Right ventricle myocardium inferior (tissue), 1 donor: ENCODE measurements at regions not wholly inside any gene's neighbourhood (a gene's known extent, or its start where the extent isn't known, plus 50 kb on each side); places are given as distances from the start of the nearest gene placed in this dataset.
"Not testable (repeated sequence)": the region's sequence is repeated elsewhere in the genome, so short reads cannot be mapped to it uniquely, and the experiment has no call there.

ENCODE experiments used
- ATAC-seq: fragments of 200-7000 bp; cut with Tn5 transposase; one replicate; pipeline ENCODE4 v1.9.1; 2020; ENCODE audit warnings: mild to moderate bottlenecking, moderate library complexity
- DNase-seq: peaks from one replicate; pipeline ENCODE4 v3.0.0; 2021; ENCODE audit errors: missing footprints
- intact Hi-C: fragments of 100-400 bp; cut with DNase I; formaldehyde crosslinking; loops from one replicate; pipeline ENCODE4 v1.11.0; 2022
- donor health status: DM: no; HTN: yes; CAD: no; lungs with severe emphysema.

DNA sequence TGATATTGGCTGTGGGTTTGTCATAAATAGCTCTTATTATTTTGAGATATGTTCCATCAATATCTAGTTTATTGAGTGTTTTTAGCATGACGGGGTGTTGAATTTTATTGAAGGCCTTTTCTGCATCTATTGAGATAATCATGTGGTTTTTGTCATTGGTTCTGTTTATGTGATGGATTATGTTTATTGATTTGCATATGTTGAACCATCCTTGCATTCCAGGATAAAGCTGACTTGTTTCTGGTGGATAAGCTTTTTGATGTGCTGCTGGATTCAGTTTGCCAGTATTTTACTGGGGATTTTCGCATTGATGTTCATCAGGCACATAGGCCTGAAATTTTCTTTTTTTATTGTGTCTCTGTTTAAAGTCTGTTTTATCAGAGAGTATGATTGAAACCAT is 151.1 kb upstream of the CREB1 start:
- ATAC-seq, intact Hi-C loops, DNase-seq: not testable (repeated sequence)

DNA sequence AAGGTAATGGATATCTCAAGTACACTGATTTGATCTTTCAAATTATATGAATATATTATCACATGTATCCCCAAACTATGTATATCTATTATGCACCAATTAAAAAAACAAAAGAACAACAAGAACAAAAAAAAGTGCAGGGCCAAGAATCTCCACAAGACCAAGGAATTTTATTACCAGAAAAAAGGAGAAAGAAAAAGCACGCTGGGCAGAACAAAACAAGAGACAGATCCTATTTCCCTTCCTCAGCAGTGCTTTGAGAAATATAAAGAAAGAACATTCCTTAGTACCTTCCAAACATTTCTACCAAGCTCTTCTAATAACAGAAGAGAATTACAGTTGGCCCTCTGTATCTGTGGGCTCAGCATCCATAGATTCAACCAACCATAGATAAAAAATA is 144.7 kb upstream of the CREB1 start:
- intact Hi-C loops: no loop called here
- no peak for ATAC-seq
- no peak for DNase-seq

DNA sequence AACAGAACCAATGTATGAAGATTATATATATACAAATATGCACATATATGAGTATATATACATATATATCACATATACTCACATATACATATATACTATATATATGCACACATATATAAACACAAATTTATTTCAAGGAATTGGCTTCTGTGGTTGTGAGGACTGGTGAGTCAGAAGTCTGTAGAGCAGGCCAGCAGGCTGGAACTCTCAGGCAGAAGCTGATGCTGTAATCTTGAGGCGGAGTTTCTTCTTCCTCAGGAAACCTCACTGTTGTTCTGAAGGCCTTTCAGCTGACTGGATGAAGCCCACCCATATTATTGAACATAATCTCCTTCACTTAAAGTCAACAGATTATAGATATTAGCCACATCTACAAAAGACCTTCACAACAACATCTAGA is 143.9 kb upstream of the CREB1 start:
- DNase-seq: no peak
- intact Hi-C loops: no loop called here
- no peak for ATAC-seq

DNA sequence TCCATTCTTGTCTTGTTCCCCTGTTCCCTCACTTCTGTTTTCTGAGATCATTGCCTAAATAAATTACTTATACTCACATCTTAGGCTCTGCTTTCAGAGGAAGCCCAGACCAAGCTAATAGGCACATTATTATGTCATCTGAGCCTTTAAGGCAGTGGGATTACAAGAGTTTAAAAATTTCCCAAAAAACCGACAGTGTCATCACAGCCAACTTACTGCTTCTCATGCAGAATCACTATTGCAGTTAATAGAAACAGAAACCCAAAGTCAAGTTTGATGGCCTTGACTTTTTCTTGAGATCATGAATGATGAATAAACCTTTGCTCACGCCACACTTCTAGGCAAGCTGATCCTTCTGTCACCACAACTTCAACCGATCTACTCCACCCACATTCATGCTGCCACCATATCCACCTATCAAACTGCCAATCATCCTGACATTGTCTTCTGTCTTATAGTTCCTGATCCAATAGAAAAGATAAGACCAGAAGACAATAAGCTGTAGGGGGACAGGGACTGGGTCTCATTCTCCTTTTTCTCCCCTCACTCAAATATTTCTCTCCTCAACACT is 142.7 kb upstream of the CREB1 start:
- ATAC-seq: no peak
- intact Hi-C loops: no loop called here
- no peak for DNase-seq

DNA sequence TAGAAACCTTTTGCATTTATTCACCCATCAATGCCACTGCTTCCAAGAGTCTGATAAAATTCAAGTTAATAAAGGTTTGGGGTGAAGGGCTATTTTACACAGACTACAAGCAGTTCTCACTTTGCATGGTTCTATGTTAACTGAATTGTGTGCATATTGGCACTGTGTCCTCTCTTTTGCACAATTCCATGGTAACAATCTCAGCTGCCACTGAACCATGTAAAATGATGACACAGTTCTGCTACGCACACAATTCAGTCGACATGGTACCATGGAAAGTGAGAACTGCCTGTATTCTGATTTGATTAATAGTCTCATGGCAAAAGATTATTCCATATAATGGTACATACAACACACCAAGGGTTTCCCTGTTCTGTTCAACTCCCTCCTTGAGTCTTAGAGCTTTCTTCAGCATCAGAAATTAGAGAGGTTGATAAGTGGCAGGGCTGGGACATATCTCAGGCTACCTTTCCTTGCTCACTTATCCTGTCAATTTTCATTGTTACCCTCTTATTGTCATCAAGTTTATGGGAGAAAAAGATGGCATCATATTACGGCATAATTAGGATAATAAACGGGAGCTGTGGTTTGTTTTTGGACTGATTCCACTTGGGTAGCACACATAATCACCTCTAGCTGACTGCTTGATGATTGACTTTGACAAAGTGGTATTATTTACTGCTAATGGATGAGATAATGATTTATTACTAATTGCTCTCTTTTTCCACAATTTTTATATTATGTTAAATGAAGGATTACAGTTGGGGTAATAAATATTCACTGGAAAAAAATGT is 139.3 kb upstream of the CREB1 start:
- intact Hi-C loops: no loop called here
- DNase-seq (no peak), ATAC-seq (no peak)

DNA sequence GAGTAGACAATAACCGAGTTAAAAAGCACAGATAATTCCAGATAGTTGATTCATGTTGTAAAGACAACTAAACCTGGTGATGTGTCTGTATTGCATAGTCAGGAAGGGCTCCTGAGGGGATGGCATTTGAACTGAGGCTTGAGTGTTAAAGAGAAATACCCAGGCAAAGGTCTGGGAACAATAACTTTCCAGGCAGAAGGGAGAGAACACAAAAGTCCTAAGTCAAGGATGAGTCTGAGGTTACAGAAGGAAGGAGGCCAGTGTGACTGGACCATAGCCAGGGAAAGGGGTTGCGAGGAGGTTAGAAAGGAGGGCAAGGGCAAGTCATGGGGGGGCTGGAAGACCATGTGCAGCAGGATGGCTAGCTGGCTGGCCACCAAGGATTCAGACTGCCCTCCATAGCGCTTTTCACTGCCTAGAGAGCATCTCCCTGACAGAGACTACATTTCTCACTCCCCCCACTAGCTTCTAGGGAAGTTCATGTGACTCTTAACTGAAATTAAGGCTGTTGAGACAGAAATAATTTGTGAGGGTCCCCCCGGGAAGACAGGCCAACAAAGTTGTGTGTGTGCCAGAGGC is 135.5 kb upstream of the CREB1 start:
- DNase-seq (no peak), ATAC-seq (no peak)
- intact Hi-C loops: no loop called here

DNA sequence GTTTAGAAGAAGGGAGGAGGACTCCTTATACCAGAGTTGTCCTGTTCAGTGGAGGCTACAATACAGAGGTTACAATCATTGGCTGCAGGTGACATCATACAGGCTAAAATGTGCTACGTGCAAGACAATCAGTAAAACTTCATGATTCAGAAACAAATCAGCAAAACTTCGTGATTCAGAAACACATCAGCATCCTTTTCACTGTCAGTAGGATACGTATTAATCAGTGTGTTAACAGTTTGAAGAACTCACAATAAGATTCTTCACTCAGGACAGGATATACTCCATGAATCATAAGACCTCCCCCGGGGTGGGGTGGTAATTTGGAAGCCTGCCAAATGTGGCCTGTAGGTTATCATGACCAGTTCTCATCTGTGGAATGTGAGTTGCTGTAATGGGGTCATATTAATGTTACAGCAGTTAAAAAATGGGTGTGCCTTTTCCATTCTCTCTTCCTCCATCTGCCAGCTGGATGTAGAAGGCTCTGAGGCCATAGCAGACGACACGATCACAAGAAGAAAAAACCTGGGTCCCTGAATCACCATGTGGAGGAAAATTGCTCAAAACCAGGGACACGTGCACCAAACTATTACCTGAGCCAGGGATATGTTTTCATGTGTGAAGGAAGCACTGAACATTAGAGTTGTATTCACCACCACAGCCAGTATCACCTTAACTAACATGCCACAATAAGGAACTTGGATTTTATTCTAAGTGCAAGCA is 134.8 kb upstream of the CREB1 start:
- DNase-seq (no peak), ATAC-seq (no peak)
- intact Hi-C loops: no loop called here

DNA sequence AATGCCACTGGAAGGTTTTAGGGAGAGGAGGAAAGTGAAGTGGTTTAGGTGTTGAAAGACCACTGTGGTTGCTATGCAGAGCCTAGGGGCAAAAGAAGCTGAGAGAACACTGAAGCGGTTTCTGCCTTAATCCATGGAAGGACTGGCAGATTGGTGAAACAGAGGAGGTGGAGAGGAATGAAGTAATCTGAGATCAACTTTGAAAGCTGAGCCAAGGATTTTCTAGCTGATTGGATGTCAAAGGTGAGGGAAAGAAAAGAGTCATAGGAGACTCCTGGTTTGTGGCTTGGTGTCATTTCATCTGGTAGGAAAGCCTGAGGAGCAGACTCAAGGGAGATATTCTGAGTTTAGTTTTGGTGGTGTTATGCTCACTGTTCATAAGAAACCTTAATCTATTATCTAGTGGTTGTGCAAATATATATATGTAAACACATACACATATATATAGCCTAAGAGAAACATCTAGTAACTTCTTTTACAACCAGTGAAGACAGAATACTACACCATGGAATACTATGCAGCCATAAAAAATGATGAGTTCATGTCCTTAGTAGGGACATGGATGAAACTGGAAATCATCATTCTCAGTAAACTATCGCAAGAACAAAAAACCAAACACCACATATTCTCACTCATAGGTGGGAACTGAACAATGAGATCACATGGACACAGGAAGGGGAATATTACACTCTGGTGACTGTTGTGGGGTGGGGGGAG is 134.1 kb upstream of the CREB1 start:
- intact Hi-C loops: no loop called here
- DNase-seq (no peak), ATAC-seq (no peak)

DNA sequence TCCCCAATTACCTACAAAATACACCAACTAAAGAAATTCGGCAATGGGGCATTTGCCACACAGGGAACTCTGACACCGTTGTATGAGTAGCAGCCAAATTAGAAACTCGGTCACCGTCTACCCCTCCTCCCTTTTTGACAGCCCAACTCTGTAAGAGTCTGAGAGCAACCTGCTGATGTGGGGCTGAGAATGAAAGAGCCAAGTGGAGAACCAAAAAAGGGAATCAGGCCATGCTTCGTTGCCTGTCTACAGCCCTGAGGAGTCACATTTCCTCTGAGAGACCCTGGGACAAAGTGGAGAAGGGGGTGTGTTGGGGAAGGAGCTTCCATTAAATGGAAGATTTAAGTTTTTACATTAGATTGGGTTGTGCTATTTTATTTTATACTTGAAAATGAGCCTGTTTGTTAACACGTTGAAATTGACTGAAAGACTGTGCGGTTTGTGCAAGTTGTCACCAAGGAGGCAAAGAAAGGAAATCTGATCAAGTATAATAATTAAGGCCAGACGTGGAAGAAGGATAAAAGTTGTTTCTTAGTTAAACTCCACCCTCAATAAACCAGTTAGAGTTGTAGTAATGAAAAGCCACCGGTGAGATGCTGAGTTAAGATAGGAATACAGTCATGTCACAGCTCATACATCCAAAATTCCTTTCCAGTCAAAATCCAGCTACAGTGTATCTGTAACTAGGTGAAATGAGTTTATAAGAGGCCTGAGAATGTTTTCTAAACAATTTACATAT is 131.7 kb upstream of the CREB1 start:
- intact Hi-C loops: no loop called here
- DNase-seq: no peak
- ATAC-seq: no peak

DNA sequence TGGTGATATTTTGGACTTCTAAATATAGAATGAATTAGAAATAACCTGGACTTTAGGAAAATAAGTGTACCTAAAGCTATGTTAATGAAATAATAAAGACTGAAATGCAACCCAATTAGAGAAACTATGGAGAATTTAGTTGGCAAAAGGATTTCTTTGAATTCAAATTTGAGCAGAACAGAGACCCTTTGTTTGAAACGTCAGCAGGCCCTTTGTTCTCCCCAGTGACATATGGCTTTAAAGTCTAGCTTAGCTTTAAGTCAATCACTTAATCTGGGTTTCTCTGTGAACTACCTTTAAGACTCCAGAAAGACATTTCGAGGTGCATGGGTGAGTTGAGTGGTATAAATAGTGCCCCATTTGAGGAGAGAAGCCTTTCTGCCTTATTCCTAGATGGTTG is 130.5 kb upstream of the CREB1 start:
- DNase-seq (no peak), ATAC-seq (no peak)
- intact Hi-C loops: no loop called here

DNA sequence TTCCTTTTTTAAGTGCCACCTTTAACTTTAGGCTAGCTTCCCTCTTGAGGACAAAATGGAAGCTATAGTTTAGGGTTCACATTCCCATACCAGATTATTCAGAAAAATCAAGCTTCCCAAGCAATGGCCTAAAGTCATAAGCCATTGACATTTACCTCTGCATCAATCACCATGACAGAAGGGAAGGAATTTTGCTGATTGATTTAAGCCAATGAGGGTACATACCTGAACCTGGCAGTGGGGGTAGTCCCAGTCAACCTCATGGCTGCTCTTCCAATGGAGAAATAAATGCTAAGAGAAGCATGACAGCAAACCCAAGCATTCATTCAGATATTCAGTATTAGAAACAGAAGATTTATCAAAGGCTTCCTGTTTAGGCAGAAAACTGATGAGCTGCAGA is 128.4 kb upstream of the CREB1 start:
- no peak for ATAC-seq

DNA sequence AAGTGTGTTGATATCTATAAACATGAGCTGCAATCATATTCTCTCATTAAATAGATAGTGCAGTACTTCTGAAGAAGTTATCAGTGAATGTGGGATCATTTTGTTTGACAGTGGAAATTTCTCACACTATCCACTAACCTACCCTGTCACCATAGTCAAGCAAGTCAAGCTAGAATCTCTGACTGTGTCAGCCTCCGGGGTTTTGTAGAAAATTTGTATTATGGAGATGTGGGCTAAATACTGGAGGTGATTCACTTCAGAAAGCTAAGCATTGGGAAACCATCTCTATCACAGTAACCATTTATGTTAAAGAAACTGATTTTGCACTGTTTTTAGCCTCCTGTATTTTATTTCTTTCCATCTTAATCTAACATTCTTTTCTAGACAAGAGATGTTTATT is 126.6 kb upstream of the CREB1 start:
- DNase-seq (no peak), ATAC-seq (no peak)
- intact Hi-C loops: no loop called here

More for the DNA sequence above, 128.4 kb upstream of the CREB1 start:
- intact Hi-C loops: no loop called here
- DNase-seq: no peak

DNA sequence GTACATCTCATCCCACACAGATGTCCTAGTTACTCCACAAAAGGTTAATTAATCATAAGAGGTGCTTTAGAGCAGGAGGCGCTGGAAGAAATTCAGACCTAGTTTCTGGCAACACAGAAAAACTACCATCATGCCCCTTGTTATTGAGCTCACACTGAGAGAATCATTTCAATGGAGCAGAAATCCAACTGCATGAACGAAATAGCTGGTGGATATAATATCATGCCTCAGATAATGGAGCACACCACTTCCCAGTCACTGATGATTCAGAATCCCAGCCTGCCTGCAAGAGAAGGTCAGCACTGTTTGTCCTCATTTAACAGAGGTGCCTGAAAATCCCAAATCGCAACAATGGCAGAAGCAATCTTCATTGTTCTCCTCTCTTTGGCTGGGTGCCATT is 125.8 kb upstream of the CREB1 start:
- DNase-seq (no peak), ATAC-seq (no peak)
- intact Hi-C loops: no loop called here

DNA sequence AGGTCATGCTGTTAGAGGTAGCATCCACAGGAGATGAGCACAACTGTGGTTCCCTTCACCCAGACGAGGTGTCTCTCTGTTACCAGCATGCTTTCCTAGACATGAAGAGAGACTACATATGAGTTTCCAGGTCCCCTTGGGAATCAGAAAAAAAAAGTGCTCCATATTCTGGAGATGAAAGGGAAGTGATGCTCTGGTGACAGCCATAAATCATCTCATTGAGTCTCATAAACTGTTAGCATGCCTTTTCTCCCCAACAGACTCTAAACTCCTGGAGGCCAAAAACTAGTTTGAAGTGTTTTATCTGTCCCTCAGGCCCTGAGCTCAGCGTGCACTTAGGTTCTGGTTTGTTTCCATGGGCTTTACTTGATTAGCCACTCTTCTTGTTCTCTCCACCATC is 124.6 kb upstream of the CREB1 start:
- DNase-seq (no peak), ATAC-seq (no peak)
- intact Hi-C loops: no loop called here

DNA sequence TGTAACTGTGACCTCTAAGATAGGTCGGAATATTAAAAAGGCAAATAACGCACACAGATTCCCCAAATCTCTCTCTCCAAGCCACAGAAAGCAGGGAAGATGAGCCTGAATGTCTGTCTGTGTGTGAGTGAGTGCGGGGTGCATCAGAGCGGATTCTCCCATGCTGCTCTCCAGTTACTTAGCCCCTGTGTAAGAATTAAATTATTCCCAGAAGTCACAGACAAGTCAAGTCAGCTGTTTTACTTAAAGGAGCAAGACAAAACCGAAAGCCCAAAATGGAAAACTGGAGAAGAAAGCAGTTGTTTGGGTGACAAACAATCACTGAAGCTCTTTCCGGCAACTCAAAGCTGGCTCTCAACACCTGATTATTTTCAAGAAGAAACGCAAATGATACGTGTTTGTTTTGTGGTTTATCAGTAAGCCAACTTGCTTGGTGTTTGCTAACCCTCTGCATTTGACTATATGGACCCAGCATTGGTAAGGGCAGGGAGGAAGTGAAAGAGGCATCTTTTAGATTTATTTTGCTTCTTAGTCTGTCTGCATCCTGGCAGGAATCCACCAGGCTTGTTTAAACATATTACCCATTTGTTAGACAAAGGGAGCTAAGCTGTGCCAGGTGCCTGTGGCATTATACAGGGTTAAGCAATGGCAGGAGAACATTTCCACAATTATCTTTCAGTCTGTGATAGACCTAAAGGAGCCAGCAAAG is 121.5 kb upstream of the CREB1 start:
- intact Hi-C loops: no loop called here
- ATAC-seq: no peak
- no peak for DNase-seq

DNA sequence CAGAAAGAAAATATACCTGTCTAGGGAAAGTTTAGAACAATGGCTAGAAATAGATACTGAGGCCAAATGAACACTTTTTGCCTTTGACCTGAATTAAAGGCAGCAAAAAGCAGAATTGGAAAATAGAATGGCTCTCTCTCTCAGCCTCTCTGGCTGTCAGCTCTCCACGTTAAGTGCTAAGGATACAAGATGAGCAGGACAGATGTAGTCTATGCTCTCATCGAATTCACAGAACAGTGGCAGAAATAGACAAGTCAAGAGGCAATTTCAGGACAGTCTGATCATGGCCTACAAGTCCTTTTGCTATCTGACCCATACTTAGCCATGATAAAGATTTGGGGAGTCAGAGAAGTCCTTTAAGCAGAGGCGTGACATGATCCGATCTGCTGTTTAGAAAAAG is 120.2 kb upstream of the CREB1 start:
- ATAC-seq: no peak
- intact Hi-C loops: no loop called here

DNA sequence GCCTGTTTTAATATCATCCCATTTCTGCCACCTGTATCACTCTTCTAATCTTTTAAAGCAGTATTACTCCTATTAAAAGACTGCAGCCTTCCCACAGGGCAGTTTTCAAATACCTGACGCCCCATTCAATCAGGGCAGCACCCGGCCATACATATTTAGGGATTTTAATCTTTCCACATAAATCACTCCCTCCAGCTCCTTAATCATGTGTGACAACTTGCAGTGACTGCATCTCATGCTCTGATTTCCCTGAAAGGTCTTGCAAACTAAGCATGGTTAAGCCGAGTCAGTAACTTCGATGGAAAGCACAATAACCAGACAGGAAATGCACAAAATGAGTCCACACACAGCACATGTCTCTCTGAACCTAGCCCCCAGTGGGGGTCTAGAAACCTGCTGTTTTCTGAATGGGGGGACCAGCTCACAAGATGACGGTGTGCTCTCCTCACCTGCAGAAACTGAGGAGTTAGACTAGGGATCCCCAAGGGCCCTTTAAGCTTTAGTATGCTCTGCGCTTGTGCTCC is 116.9 kb upstream of the CREB1 start:
- DNase-seq: no peak
- intact Hi-C loops: no loop called here
- ATAC-seq: no peak

More for the DNA sequence above, 120.2 kb upstream of the CREB1 start:
- DNase-seq: no peak

DNA sequence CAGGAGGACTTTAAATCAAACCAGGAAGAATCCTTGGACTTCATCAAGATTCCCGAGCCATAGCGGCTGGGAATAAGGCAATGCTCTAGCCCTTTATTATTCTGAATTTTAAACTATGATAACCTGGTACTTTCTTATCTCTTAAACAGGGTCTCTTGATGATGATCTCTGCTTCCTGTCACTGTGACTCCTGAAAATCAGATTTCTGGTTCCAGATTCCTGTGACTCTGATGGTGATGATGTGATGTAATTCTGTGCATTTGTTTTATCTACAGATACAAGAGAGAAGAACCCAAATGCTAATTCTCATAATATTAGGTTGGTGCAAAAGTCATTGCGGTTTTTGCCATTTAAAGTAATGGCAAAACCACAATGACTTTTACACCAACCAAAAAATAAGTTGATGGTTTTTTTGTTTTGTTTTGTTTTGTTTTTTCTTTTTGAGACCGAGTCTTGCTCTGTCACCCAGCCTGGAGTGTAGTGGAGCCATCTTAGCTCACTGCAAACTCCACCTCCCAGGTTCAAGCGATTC is 116.3 kb upstream of the CREB1 start:
- intact Hi-C loops: no loop called here
- DNase-seq (no peak), ATAC-seq (no peak)
